SH-SY5Y (cell line): ENCODE measurements at regions not wholly inside any gene's neighbourhood (a gene's known extent, or its start where the extent isn't known, plus 50 kb on each side); places are given as distances from the start of the nearest gene placed in this dataset.

ENCODE experiments used
- GATA2 ChIP-seq: IDR thresholded peaks from 2 replicates; pipeline ENCODE4 v1.6.1; 2011; ENCODE audit warnings: mild to moderate bottlenecking, low read depth, low read length
- GATA3 ChIP-seq: IDR thresholded peaks from 2 replicates; pipeline ENCODE4 v1.6.1; 2011; ENCODE audit warnings: low read depth, mild to moderate bottlenecking, low read length, moderate library complexity

DNA sequence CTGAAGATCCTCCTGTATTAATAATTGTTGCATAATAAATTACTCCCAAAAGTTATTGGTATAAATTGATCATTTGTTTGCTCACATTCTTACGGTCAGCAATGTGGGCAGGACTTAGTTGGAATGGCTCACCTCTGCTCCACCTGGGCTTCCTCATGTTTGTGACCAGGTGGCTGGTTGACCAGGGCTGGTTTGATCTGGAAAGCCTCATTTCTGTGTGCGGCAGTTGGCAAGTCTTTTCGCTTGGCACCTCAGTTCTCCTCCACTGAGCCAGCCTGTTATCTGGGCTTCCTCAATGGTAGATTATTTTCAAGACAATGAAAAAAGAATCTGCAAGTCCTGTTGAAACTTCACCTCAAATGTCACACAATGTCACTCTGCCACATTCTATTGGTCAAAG lies 301.1 kb downstream of the TBL1XR1 start:
- no peak for TF ChIP-seq GATA2
- TF ChIP-seq GATA3: no peak
